GM19351 (cell line): ENCODE measurements at regions not wholly inside any gene's neighbourhood (a gene's known extent, or its start where the extent isn't known, plus 50 kb on each side); places are given as distances from the start of the nearest gene placed in this dataset.
"Not testable (repeated sequence)": the region's sequence is repeated elsewhere in the genome, so short reads cannot be mapped to it uniquely, and the experiment has no call there.

Source experiments
- ATAC-seq: cut with Tn5 transposase; IDR thresholded peaks from one replicate; pipeline ENCODE4 v1.9.1; 2021; ENCODE audit warnings: mild to moderate bottlenecking, moderate library complexity; ENCODE audit not compliant: unreplicated experiment

- ATAC-seq: no peak
Measured at GRCh38 chr13:50650592-50651504, 192.6 kb downstream of the DLEU7 start.

DNA sequence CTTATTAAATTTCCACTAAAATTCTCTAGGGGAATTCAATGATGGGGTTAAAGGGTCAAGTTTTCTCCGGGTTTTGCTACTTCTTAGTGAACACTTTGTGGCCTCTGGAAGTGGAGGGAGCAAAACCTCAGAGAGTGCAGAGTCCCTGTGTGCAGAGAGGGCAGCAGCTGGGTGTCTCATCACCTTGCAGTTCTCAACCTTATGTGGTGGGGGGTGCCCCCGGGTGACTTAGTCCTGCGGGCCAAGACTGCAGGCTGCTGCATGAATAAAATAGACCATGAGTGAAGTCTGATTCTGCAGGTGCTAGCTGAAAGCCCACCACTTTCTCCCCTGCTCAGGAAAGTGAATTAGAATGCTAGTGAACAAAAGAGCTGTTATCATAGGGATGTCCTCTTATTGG is 191.6 kb downstream of the DLEU7 start:
- no peak for ATAC-seq

- ATAC-seq: no peak
Measured at GRCh38 chr13:50654331-50654730, 189.2 kb downstream of the DLEU7 start.

DNA sequence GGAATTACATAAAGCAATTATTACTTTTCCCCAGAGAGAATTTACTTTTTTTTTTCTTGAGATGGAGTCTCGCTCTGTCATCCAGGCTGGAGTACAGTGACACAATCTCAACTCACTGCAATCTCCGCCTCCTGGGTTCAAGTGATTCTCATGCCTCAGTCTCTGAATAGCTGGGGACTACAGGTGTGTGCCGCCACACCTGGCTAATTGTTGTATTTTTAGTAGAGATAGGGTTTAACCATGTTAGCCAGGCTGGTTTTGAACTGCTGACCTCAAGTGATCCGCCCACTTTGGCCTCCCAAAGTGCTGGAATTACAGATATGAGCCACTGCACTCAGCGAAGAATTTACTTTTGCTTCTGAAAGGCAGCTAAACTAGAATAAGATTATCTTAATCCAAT is 181.6 kb downstream of the DLEU7 start:
- ATAC-seq: not testable (repeated sequence)

DNA sequence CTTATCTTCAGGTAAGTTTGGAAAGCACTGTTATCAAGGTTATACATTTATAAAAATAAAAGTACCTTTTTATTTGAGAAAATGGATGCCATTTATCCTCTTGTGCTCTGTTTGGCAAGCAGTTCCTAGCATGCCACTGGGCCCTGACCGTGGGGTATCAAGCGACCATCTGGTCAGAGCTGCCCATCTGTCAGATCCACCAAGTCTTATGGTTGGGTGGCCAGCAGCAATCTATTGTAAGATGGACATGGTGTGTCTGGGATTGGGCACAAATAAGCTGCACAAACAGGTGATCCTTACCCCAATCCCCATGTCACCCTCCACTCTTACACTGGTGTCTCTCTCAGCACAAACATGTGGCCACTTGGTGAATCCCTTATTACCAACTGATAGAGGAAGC is 178.5 kb downstream of the DLEU7 start:
- no peak for ATAC-seq

DNA sequence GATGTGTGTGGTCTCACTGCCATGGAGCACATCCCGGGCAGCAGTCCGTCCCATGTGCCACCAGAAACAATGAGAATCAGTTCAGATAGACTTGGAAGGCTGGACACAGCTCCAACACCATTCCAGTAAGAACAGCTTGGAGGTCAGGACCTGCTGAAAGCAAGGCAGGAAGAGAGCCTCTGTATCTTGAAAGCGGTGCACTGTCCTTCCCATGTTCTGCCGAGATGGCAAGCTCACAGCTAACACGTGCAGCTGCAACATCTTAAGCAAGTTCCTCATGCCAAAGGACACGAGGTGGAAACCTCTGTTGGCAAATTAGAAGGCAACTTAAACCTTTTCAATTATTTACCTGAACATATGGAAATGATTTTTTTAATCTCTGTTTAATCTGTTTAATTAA is 175.4 kb downstream of the DLEU7 start:
- ATAC-seq: no peak

- ATAC-seq: no peak
Measured at GRCh38 chr13:50668691-50669271, 174.7 kb downstream of the DLEU7 start.

GRCh38 chr13:50670272-50670671 is 173.2 kb downstream of the DLEU7 start:
- no peak for ATAC-seq

GRCh38 chr13:50670847-50671496 is 172.5 kb downstream of the DLEU7 start:
- ATAC-seq: no peak

- ATAC-seq: no peak
Measured at GRCh38 chr13:50671497-50671850, 172.0 kb downstream of the DLEU7 start.

DNA sequence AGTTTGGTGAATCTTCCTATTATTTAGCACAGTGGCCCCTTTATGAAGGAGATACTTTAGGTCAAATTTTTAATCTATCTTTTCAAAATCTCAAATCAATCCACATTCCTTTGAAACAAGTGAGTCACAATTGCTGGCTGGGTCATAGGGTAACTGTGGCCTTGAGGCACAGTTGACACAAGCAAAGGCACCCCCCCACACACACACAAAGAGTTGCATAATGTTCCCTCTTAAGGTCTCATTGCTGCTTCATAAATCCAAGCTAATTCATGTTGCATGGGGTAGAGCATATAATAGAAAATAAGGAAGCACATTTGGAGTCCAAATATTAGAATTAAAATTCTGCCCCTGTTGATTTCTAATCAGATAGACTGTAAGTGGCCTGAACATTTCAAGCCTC is 171.5 kb downstream of the DLEU7 start:
- no peak for ATAC-seq

GRCh38 chr13:50675651-50676050 is 167.8 kb downstream of the DLEU7 start:
- ATAC-seq: no peak

- ATAC-seq: no peak
Measured at GRCh38 chr13:50676602-50677001, 166.9 kb downstream of the DLEU7 start.

DNA sequence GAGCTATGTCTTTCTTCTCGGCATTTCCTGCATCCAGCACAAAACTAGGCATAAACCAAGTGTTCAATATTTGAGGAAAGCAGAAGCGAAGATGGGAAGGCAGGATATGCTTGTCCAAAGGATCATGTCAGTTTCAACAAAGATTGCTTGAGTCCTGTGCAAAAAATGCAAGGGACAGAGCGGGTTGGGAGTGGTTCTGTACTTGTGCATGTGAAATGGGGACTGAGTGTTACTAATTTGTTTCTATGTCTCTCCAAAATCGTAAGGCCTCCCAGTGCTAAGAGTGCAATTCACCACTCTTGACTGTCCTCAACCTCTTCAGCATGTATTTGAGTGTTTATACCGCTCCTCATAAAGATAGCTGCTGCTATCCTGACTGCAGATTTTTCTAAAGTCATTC is 166.2 kb downstream of the DLEU7 start:
- ATAC-seq: no peak

- no peak for ATAC-seq
Measured at GRCh38 chr13:50677687-50678463, 165.6 kb downstream of the DLEU7 start.

DNA sequence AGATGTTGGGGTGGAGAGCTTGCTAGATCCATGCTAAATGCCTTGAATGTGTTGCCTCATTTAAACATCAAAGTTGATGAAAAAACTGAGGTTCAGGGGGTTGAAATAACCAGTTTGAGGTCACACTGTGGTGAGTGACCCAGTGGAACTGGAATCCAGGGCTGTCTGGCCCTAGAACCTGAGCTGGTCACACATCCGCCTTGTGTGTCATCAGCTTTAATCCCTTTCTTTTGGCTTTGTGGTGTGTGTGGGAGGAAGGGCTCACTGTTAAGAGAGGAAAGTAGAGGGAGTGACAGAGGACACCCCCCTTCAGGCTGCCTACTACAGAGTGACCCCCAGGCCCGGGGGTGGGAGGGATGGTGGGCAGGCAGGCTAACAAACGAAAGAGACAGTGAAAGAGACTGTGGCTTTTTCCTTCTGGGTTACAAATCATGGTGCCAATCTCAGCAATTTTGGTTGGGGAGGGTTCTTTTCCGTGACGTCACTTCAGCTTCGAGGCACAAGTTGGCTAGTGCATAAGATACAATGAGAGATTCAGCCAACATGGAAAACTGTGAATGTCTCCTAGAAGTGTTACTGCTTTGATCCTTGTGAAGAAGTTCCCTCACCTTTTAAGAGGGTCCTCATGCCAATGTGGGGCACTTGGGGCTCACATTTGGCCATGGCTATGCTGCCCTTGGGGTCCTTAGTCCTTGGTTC is 164.9 kb downstream of the DLEU7 start:
- ATAC-seq: no peak

GRCh38 chr13:50679321-50679720 is 164.2 kb downstream of the DLEU7 start:
- ATAC-seq: no peak

- no peak for ATAC-seq
Measured at GRCh38 chr13:50682002-50682401, 161.5 kb downstream of the DLEU7 start.

DNA sequence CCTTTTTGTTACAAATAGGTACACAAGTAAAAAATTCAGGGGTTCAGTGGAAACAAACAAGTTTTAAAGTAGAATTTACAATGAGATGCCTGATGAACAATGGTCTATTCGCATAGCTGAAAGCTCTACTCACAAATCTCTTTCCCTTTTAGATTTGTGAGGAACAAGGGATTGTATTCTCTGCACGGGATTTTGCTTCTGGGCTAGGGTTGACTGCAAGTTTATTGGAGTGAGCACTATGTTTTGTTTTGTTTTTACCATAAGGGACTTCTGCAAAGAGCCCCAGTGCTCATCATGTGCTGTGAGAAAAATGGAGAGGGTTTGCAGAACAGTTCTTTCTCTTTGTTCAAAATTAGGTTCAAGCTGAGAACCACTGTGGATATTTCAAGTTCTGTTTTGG is 160.5 kb downstream of the DLEU7 start:
- ATAC-seq: no peak

DNA sequence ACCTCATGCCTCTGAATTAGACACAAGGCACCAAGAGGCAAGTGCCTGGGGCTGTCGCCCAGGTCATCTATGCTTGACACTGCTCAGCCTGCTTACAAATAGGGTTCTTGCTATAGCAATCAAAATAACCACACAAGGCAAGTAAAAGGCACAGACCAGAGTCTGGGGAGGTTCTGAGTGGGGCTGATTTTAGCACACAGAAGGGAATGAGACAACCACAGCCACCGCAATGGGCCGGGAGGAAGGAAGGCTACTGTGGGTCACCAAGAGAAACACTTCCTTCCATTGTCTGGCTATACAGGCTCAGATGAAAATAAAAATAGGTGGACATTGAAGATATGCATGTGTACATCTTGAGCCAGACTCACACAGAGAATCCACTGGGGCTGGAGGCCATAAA is 159.1 kb downstream of the DLEU7 start:
- ATAC-seq: no peak

GRCh38 chr13:50685491-50685890 is 158.0 kb downstream of the DLEU7 start:
- ATAC-seq: no peak
